Osteocyte (in vitro differentiated cells): ENCODE measurements at regions not wholly inside any gene's neighbourhood (a gene's known extent, or its start where the extent isn't known, plus 50 kb on each side); places are given as distances from the start of the nearest gene placed in this dataset.
"Not testable (repeated sequence)": the region's sequence is repeated elsewhere in the genome, so short reads cannot be mapped to it uniquely, and the experiment has no call there.

Source experiments
- DNase-seq: peaks from one replicate; pipeline ENCODE4 v3.0.0; 2021; ENCODE audit warnings: mixed read lengths; ENCODE audit not compliant: unreplicated experiment; ENCODE audit errors: extremely low spot score
- H3K27ac Mint-ChIP-seq: one replicate; pipeline ENCODE4 v1.8.0; 2021; ENCODE audit warnings: mild to moderate bottlenecking, mixed read lengths; ENCODE audit not compliant: unreplicated experiment
- H3K27me3 Mint-ChIP-seq: one replicate; pipeline ENCODE4 v1.8.0; 2021; ENCODE audit warnings: mixed read lengths; ENCODE audit not compliant: unreplicated experiment
- H3K36me3 Mint-ChIP-seq: one replicate; pipeline ENCODE4 v1.8.0; 2021; ENCODE audit warnings: mixed read lengths; ENCODE audit not compliant: unreplicated experiment
- H3K4me1 Mint-ChIP-seq: one replicate; pipeline ENCODE4 v1.8.0; 2021; ENCODE audit warnings: mixed read lengths; ENCODE audit not compliant: unreplicated experiment
- H3K4me3 Mint-ChIP-seq: one replicate; pipeline ENCODE4 v1.8.0; 2021; ENCODE audit warnings: mild to moderate bottlenecking, moderate library complexity, mixed read lengths; ENCODE audit not compliant: unreplicated experiment
- H3K9me3 Mint-ChIP-seq: one replicate; pipeline ENCODE4 v1.8.0; 2021; ENCODE audit warnings: mixed read lengths; ENCODE audit not compliant: unreplicated experiment
- TF ChIP-seq, protein P1 (sequence below): fragments of 200-600 bp; sonication (generic); IDR thresholded peaks from 2 replicates; pipeline ENCODE4 v1.5.0; 2021; ENCODE audit warnings: antibody characterized with exemption, mild to moderate bottlenecking, moderate library complexity

DNA sequence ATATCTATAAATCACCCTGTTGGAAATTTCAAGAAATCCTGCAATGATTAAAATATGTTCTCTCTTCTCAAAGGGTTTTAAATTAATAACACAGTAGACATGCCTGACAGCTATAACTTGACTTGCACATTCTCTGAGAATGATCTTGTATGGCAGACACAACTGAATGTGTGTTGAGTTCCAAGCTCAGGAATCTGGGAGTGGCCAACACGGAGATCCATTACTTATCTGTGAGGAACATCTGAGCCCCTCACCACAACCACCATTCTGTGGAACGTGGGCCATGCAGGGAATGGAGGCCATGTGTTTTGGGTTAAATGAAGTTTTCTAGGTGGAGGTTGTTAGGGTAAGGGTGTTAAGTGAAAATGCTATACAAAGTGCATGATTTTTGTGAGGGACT is 105.3 kb upstream of the CHMP2B start:
- no peak overlapping the region for H3K4me3 Mint-ChIP-seq
- no peaks in the 10 kb centered on the region for H3K9me3 Mint-ChIP-seq

DNA sequence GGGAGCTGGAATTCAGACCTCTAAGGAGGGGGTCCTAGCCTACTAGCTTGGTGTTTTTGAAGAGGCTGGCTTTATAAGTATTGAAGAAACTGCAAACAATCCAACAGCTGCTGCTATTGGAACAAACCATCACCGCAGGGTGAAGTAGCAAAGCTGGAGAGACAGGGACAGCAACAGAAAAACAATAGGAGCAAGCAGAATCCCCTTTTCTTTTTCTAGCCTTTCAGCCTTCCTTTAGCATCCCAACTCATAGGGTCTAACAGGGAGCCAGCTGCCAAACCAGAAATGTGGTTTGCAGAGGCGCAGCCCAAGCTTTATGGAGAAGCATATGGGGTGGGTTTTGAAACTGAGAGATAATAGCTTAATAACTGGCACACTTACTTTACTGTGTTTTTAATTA is 106.2 kb upstream of the CHMP2B start:
- TF ChIP-seq, protein P1, sequence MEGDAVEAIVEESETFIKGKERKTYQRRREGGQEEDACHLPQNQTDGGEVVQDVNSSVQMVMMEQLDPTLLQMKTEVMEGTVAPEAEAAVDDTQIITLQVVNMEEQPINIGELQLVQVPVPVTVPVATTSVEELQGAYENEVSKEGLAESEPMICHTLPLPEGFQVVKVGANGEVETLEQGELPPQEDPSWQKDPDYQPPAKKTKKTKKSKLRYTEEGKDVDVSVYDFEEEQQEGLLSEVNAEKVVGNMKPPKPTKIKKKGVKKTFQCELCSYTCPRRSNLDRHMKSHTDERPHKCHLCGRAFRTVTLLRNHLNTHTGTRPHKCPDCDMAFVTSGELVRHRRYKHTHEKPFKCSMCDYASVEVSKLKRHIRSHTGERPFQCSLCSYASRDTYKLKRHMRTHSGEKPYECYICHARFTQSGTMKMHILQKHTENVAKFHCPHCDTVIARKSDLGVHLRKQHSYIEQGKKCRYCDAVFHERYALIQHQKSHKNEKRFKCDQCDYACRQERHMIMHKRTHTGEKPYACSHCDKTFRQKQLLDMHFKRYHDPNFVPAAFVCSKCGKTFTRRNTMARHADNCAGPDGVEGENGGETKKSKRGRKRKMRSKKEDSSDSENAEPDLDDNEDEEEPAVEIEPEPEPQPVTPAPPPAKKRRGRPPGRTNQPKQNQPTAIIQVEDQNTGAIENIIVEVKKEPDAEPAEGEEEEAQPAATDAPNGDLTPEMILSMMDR: no peak
- Mint-ChIP-seq H3K36me3 (no peaks in the 10 kb centered on the region), H3K4me3 (no peak overlapping the region), H3K9me3 (no peaks in the 10 kb centered on the region), H3K4me1 (no peaks in the 10 kb centered on the region), H3K27ac (no peak overlapping the region), H3K27me3 (peaks cover 35% of the 10 kb centered on the region)
- DNase-seq: no peak

More for the DNA sequence above, 105.3 kb upstream of the CHMP2B start:
- H3K27ac Mint-ChIP-seq: no peak overlapping the region
- peaks cover 34% of the 10 kb centered on the region for H3K27me3 Mint-ChIP-seq
- TF ChIP-seq, protein P1: no peak
- no peaks in the 10 kb centered on the region for H3K4me1 Mint-ChIP-seq
- DNase-seq: no peak
- H3K36me3 Mint-ChIP-seq: no peaks in the 10 kb centered on the region

DNA sequence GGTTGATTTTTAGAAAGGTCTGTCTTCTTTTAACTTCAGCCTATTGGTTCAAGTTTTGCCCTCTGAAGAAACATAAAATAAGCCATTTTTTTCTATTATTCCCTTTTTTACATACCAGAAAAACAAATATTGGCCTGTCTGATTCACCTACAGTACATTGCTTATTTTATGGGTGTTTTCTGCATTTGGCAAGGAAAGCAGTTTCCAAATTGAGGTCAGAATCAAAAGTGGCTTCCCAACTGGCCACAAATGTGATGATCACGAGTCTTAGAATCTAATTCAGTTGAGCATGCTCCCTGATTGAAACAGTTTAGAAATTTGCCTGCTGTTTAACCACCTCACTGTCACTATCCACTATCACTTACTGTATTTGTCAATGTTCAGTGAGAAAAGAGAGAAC is 106.9 kb upstream of the CHMP2B start:
- H3K36me3 Mint-ChIP-seq: no peaks in the 10 kb centered on the region
- peaks cover 34% of the 10 kb centered on the region for H3K27me3 Mint-ChIP-seq
- no peaks in the 10 kb centered on the region for H3K9me3 Mint-ChIP-seq
- no peaks in the 10 kb centered on the region for H3K4me1 Mint-ChIP-seq
- TF ChIP-seq, protein P1: no peak
- no peak overlapping the region for H3K4me3 Mint-ChIP-seq
- H3K27ac Mint-ChIP-seq: no peak overlapping the region
- DNase-seq: no peak

DNA sequence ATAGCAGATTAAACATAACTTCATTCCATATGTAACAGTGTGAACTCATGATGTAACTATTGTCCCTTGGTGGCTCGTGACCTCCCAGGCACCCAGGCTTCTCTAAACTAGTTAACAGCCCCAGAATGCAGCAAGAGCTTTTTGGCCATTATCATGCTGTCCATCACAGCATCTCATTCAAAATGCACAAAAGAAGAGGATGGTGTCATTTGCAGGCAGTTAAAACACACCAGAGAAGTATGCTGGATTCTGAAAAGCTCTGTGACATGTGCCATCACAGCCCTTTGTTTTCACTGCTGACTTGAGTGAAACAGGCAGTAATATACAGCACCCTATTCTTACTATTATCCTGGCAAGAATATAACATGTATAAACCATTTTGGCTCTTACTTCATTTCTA is 117.6 kb upstream of the CHMP2B start:
- H3K27me3 Mint-ChIP-seq: peaks cover 53% of the 10 kb centered on the region

DNA sequence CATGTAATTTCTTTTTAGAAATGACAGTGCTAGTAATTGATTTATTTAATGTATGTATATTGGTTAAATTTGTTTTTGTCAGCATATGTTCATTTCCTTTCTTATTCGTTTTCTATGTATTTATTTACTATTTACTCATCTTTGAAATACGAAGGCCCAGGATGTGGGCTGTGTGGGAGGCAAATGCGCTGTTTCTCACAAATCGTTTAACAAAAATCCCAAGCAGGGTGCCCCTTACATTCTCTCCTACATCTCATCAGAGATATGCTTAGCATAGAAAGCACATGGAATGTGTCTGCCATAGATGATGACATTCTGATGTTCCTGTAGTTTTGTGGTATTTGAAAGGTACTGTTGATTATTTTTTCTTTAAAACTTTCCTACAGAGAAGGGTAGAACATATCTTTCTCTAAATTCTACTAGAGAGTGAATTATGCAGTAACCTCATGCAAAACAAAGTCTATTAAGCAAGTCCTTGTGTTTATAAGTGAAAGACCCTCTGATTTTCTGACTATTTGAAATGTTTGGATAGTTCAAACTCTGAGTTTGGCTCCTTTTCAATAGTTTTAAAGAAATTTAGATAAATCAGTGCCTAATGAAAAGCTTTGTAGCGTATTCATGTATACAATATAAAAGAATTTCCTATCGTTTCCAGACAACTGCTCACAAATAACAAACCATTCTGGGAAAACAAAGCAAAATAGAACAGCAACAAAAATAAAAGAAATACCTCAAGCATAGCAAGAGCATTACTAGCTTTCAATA is 111.1 kb upstream of the VGLL3 start:
- no peak overlapping the region for H3K27ac Mint-ChIP-seq
- H3K27me3 Mint-ChIP-seq: peaks cover 39% of the 10 kb centered on the region
- no peaks in the 10 kb centered on the region for H3K4me1 Mint-ChIP-seq
- no peaks in the 10 kb centered on the region for H3K36me3 Mint-ChIP-seq
- H3K4me3 Mint-ChIP-seq: no peak overlapping the region
- H3K9me3 Mint-ChIP-seq: no peaks in the 10 kb centered on the region
- no peak for DNase-seq
- TF ChIP-seq, protein P1: no peak

More for the DNA sequence above, 117.6 kb upstream of the CHMP2B start:
- H3K4me1 Mint-ChIP-seq: no peaks in the 10 kb centered on the region
- TF ChIP-seq, protein P1: no peak
- H3K4me3 Mint-ChIP-seq: no peak overlapping the region
- H3K27ac Mint-ChIP-seq: no peak overlapping the region
- no peak for DNase-seq
- no peaks in the 10 kb centered on the region for H3K36me3 Mint-ChIP-seq
- H3K9me3 Mint-ChIP-seq: no peaks in the 10 kb centered on the region

DNA sequence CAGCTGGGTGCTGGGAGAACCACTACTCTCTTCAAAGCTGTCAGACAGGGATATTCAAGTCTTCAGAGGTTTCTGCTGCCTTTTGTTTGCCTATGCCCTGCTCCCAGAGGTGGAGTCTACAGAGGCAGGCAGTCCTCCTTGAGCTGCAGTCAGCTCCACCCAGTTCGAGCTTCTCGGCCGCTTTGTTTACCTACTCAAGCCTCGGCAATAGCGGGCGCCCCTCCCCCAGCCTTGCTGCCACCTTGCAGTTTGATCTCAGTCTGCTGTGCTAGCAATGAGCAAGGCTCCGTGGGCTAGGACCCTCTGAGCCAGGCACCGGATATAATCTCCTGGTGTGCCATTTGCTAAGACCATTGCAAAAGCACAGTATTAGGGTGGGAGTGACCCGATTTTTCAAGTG is 106.8 kb upstream of the VGLL3 start:
- peaks cover 45% of the 10 kb centered on the region for H3K27me3 Mint-ChIP-seq
- H3K9me3 Mint-ChIP-seq, H3K4me3 Mint-ChIP-seq, H3K4me1 Mint-ChIP-seq, H3K36me3 Mint-ChIP-seq, H3K27ac Mint-ChIP-seq, DNase-seq: not testable (repeated sequence)
